ENCODE measurements at regions not wholly inside any gene's neighbourhood (a gene's known extent, or its start where the extent isn't known, plus 50 kb on each side); places are given as distances from the start of the nearest gene placed in this dataset.
"Not testable (repeated sequence)": the region's sequence is repeated elsewhere in the genome, so short reads cannot be mapped to it uniquely, and the experiment has no call there.

DNA sequence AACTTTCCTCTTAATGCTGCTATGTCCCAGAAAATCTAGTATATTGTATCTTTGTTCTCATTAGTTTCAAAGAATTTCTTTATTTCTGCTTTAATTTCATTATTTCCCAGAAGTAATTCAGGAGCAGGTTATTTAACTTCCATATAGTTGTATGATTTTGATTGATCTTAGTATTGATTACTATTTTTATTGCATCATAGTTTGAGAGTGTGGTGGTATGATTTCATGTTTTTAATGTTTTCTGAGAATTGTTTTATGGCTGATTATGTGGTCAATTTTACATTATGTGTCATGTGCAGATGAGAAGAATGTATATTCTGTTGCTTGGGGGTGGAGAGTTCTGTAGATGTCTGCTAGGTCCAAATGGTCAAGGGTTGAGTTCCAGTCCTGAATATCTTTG lies 425.6 kb upstream of the RORB start:
- Histone ChIP-seq H3K27me3 (ENCODE audit: control insufficient read depth, insufficient read depth, low read length) (no peaks in the 10 kb centered on the region), H3K36me3 (ENCODE audit: control insufficient read depth, insufficient read depth, low read length) (no peaks in the 10 kb centered on the region), H3K4me3 (ENCODE audit: low read depth, low read length) (no peak overlapping the region)
- TF ChIP-seq, protein P1, sequence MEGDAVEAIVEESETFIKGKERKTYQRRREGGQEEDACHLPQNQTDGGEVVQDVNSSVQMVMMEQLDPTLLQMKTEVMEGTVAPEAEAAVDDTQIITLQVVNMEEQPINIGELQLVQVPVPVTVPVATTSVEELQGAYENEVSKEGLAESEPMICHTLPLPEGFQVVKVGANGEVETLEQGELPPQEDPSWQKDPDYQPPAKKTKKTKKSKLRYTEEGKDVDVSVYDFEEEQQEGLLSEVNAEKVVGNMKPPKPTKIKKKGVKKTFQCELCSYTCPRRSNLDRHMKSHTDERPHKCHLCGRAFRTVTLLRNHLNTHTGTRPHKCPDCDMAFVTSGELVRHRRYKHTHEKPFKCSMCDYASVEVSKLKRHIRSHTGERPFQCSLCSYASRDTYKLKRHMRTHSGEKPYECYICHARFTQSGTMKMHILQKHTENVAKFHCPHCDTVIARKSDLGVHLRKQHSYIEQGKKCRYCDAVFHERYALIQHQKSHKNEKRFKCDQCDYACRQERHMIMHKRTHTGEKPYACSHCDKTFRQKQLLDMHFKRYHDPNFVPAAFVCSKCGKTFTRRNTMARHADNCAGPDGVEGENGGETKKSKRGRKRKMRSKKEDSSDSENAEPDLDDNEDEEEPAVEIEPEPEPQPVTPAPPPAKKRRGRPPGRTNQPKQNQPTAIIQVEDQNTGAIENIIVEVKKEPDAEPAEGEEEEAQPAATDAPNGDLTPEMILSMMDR (IDR thresholded peaks at IDR 0.05; ENCODE audit: insufficient read depth, low read length, poor library complexity, severe bottlenecking), result no peak
- DNase-seq (ENCODE audit: low read depth), result no peak

- Histone ChIP-seq H3K27me3 (ENCODE audit: control insufficient read depth, insufficient read depth, low read length) (no peaks in the 10 kb centered on the region), H3K36me3 (ENCODE audit: control insufficient read depth, insufficient read depth, low read length) (no peaks in the 10 kb centered on the region), H3K4me3 (ENCODE audit: low read depth, low read length) (no peak overlapping the region)
- TF ChIP-seq, protein P1 (IDR thresholded peaks at IDR 0.05; ENCODE audit: insufficient read depth, low read length, poor library complexity, severe bottlenecking), result no peak
- DNase-seq (ENCODE audit: low read depth), result no peak
Measured at GRCh38 chr9:74073897-74074296, 423.2 kb upstream of the RORB start.

- DNase-seq (ENCODE audit: low read depth), result peak; percentile 71
- no peaks in the 10 kb centered on the region for H3K36me3 ChIP-seq (ENCODE audit: control insufficient read depth, insufficient read depth, low read length)
- no peaks in the 10 kb centered on the region for H3K27me3 ChIP-seq (ENCODE audit: control insufficient read depth, insufficient read depth, low read length)
- no peak overlapping the region for H3K4me3 ChIP-seq (ENCODE audit: low read depth, low read length)
- TF ChIP-seq, protein P1 (IDR thresholded peaks at IDR 0.05; ENCODE audit: insufficient read depth, low read length, poor library complexity, severe bottlenecking), result no peak
Measured at GRCh38 chr9:74078647-74079046, 418.5 kb upstream of the RORB start.

- H3K4me3 ChIP-seq (ENCODE audit: low read depth, low read length); H3K36me3 ChIP-seq (ENCODE audit: control insufficient read depth, insufficient read depth, low read length); DNase-seq (ENCODE audit: low read depth); H3K27me3 ChIP-seq (ENCODE audit: control insufficient read depth, insufficient read depth, low read length): not testable (repeated sequence)
Measured at GRCh38 chr9:74080652-74081051, 416.5 kb upstream of the RORB start.

DNA sequence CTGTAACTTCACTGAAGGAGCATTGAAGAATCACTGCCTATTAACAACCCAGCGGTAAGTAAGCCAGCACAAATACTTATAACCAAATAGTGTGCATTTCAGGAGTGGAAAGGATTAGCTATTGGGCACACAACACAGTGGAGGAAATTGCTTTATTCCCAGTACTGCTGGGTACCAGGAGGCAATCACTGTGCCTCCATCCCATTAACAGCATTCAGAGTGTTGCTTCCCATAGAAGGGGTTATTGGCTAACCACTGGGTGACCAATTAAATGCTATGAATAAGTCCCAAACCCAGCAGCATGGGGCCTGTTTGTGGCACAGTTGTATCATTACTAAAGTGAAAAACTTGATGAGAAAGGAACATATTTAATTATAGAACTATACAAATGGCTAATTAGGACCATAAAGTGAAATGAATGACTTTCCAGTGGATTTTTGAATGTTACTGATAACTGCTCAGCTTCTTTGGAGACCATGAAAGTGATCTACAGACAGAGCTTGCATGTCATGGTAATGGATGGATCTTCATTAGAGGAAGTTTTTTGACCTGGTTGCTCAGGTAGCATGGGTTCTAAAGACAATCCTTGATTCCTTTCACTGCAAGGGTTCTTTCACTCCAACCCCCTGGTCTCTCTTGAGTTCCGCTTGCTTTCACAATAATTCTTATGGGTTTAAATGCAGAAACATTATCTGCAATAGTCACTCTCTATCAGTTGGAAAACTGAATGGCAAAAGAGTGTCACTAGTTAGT lies 413.3 kb upstream of the RORB start:
- no peaks in the 10 kb centered on the region for H3K36me3 ChIP-seq (ENCODE audit: control insufficient read depth, insufficient read depth, low read length)
- no peak for DNase-seq (ENCODE audit: low read depth)
- no peak overlapping the region for H3K4me3 ChIP-seq (ENCODE audit: low read depth, low read length)
- TF ChIP-seq, protein P1 (IDR thresholded peaks at IDR 0.05; ENCODE audit: insufficient read depth, low read length, poor library complexity, severe bottlenecking), result no peak
- H3K27me3 ChIP-seq (ENCODE audit: control insufficient read depth, insufficient read depth, low read length), result no peaks in the 10 kb centered on the region

GRCh38 chr9:74085384-74086037 lies 411.6 kb upstream of the RORB start:
- DNase-seq (ENCODE audit: low read depth); H3K27me3 ChIP-seq (ENCODE audit: control insufficient read depth, insufficient read depth, low read length); H3K36me3 ChIP-seq (ENCODE audit: control insufficient read depth, insufficient read depth, low read length); H3K4me3 ChIP-seq (ENCODE audit: low read depth, low read length): not testable (repeated sequence)

DNA sequence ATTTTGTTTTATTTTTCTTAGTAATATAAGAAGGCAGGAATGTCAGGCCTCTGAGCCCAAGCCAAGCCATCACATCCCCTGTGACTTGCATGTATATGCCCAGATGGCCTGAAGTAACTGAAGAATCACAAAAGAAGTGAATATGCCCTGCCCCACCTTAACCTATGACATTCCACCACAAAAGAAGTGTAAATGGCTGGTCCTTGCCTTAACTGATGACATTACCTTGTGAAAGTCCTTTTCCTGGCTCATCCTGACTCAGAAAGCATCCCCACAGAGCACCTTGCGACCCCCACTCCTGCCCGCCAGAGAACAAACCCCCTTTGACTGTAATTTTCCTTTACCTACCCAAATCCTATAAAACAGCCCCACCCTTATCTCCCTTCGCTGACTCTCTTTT lies 406.2 kb upstream of the RORB start:
- not testable (repeated sequence) for H3K36me3 ChIP-seq (ENCODE audit: control insufficient read depth, insufficient read depth, low read length)

More for the DNA sequence above, 406.2 kb upstream of the RORB start:
- DNase-seq (ENCODE audit: low read depth); H3K27me3 ChIP-seq (ENCODE audit: control insufficient read depth, insufficient read depth, low read length); H3K4me3 ChIP-seq (ENCODE audit: low read depth, low read length): not testable (repeated sequence)

Measured in kidney epithelial cell (primary cell).